IMR-90 (cell line): ENCODE measurements at regions not wholly inside any gene's neighbourhood (a gene's known extent, or its start where the extent isn't known, plus 50 kb on each side); places are given as distances from the start of the nearest gene placed in this dataset.

Source experiments
- BHLHE40 ChIP-seq: fragments of 150-350 bp; IDR thresholded peaks from 2 replicates; pipeline ENCODE4 v1.6.1; 2016; ENCODE audit warnings: mild to moderate bottlenecking, low read depth, low read length
- CEBPB ChIP-seq: IDR thresholded peaks from 2 replicates; pipeline ENCODE4 v1.6.1; 2012; ENCODE audit warnings: low read depth, low read length, improper control_type of control experiment
- CHD1 ChIP-seq: IDR thresholded peaks from 2 replicates; pipeline ENCODE4 v1.6.1; 2012; ENCODE audit warnings: low read depth, low read length, improper control_type of control experiment
- MAZ ChIP-seq: IDR thresholded peaks from 2 replicates; pipeline ENCODE4 v1.6.1; 2012; ENCODE audit warnings: low read depth, mild to moderate bottlenecking, low read length, improper control_type of control experiment, moderate library complexity, borderline replicate concordance
- NFE2L2 ChIP-seq: fragments of 150-350 bp; IDR thresholded peaks from 2 replicates; pipeline ENCODE4 v1.6.1; 2016; ENCODE audit warnings: low read depth, mild to moderate bottlenecking, low read length
- POLR2A ChIP-seq: IDR thresholded peaks from 2 replicates; pipeline ENCODE4 v1.6.1; 2012; ENCODE audit warnings: mild to moderate bottlenecking, low read depth, low read length
- RAD21 ChIP-seq: IDR thresholded peaks from 2 replicates; pipeline ENCODE4 v1.6.1; 2012; ENCODE audit warnings: low read length, improper control_type of control experiment
- RCOR1 ChIP-seq: IDR thresholded peaks from 2 replicates; pipeline ENCODE4 v1.6.1; 2012; ENCODE audit warnings: mild to moderate bottlenecking, low read length, improper control_type of control experiment; ENCODE audit not compliant: insufficient replicate concordance
- RFX5 ChIP-seq: IDR thresholded peaks from 2 replicates; pipeline ENCODE4 v1.8.0; 2012; ENCODE audit warnings: low read depth, mild to moderate bottlenecking, low read length, moderate library complexity
- SMC3 ChIP-seq: fragments of 150-350 bp; IDR thresholded peaks from 2 replicates; pipeline ENCODE4 v1.6.1; 2016; ENCODE audit warnings: low read depth, mild to moderate bottlenecking, antibody characterized with exemption, low read length, moderate library complexity
- TF ChIP-seq, protein P1 (sequence below): conservative IDR thresholded peaks from 2 replicates; pipeline ENCODE4 v1.5.1; 2012; ENCODE audit warnings: mild to moderate bottlenecking, low read depth, low read length, improper control_type of control experiment

DNA sequence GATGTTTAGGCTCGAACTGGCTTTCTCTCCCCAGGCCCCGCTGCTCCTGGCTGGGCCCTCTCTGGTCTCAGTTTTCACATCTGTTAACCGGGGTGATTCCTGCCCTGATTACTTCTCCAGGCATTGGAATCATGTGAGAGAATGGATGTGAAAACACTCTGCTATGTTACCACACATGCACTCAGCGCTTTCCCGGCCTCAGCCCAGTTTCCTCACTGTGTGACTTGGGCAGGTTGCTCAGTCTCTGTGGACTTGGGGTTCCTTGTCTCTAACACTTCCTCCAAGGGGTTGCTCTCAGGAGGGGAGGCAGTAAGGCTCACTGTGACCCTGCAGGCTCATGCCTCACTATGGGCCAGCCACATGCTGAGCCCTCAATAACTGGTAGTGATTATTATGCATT is 230.4 kb upstream of the HS6ST1 start:
- TF ChIP-seq, protein P1, sequence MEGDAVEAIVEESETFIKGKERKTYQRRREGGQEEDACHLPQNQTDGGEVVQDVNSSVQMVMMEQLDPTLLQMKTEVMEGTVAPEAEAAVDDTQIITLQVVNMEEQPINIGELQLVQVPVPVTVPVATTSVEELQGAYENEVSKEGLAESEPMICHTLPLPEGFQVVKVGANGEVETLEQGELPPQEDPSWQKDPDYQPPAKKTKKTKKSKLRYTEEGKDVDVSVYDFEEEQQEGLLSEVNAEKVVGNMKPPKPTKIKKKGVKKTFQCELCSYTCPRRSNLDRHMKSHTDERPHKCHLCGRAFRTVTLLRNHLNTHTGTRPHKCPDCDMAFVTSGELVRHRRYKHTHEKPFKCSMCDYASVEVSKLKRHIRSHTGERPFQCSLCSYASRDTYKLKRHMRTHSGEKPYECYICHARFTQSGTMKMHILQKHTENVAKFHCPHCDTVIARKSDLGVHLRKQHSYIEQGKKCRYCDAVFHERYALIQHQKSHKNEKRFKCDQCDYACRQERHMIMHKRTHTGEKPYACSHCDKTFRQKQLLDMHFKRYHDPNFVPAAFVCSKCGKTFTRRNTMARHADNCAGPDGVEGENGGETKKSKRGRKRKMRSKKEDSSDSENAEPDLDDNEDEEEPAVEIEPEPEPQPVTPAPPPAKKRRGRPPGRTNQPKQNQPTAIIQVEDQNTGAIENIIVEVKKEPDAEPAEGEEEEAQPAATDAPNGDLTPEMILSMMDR, result no peak
- TF ChIP-seq POLR2A, result no peak
- no peak for TF ChIP-seq MAZ
- TF ChIP-seq SMC3, result no peak
- TF ChIP-seq RAD21, result no peak
- TF ChIP-seq CEBPB, result no peak
- no peak for TF ChIP-seq RFX5
- no peak for TF ChIP-seq NFE2L2
- no peak for TF ChIP-seq BHLHE40
- TF ChIP-seq CHD1, result no peak
- TF ChIP-seq RCOR1, result no peak
